ENCODE measurements at regions not wholly inside any gene's neighbourhood (a gene's known extent, or its start where the extent isn't known, plus 50 kb on each side); places are given as distances from the start of the nearest gene placed in this dataset.

- TF ChIP-seq POLR2A (IDR thresholded peaks at IDR 0.05; ENCODE audit: low read length) (no peak), GATA1 (IDR thresholded peaks at IDR 0.05; ENCODE audit: low read depth, low read length) (no peak)
- DNase-seq = no peak
These were observed 585.8 kb upstream of the UBE2E2 start for GRCh38 chr3:22617372-22617771.

- no peak for DNase-seq
- TF ChIP-seq POLR2A (IDR thresholded peaks at IDR 0.05; ENCODE audit: low read length) = no peak
- TF ChIP-seq GATA1 (IDR thresholded peaks at IDR 0.05; ENCODE audit: low read depth, low read length) = no peak
These were observed 582.6 kb upstream of the UBE2E2 start for GRCh38 chr3:22620498-22620897.

GRCh38 chr3:22621205-22621809 is 581.8 kb upstream of the UBE2E2 start:
- no peak for DNase-seq

GRCh38 chr3:22627993-22628499 is 575.1 kb upstream of the UBE2E2 start:
- DNase-seq = no peak
- TF ChIP-seq GATA1 (IDR thresholded peaks at IDR 0.05; ENCODE audit: low read depth, low read length) (no peak), POLR2A (IDR thresholded peaks at IDR 0.05; ENCODE audit: low read length) (no peak)

More at GRCh38 chr3:22621205-22621809, 581.8 kb upstream of the UBE2E2 start:
- no peak for TF ChIP-seq POLR2A (IDR thresholded peaks at IDR 0.05; ENCODE audit: low read length)
- no peak for TF ChIP-seq GATA1 (IDR thresholded peaks at IDR 0.05; ENCODE audit: low read depth, low read length)

GRCh38 chr3:22632536-22632935 is 570.6 kb upstream of the UBE2E2 start:
- TF ChIP-seq GATA1 (IDR thresholded peaks at IDR 0.05; ENCODE audit: low read depth, low read length) (no peak), POLR2A (IDR thresholded peaks at IDR 0.05; ENCODE audit: low read length) (no peak)

GRCh38 chr3:22634433-22634832 is 568.7 kb upstream of the UBE2E2 start:
- TF ChIP-seq POLR2A (IDR thresholded peaks at IDR 0.05; ENCODE audit: low read length) = no peak
- no peak for TF ChIP-seq GATA1 (IDR thresholded peaks at IDR 0.05; ENCODE audit: low read depth, low read length)
- no peak for DNase-seq

More at GRCh38 chr3:22632536-22632935, 570.6 kb upstream of the UBE2E2 start:
- DNase-seq = no peak

GRCh38 chr3:22659651-22660475 is 543.3 kb upstream of the UBE2E2 start:
- no peak for DNase-seq
- TF ChIP-seq GATA1 (IDR thresholded peaks at IDR 0.05; ENCODE audit: low read depth, low read length) (no peak), POLR2A (IDR thresholded peaks at IDR 0.05; ENCODE audit: low read length) (no peak)

GRCh38 chr3:22660606-22661005 is 542.5 kb upstream of the UBE2E2 start:
- TF ChIP-seq POLR2A (IDR thresholded peaks at IDR 0.05; ENCODE audit: low read length) (no peak), GATA1 (IDR thresholded peaks at IDR 0.05; ENCODE audit: low read depth, low read length) (no peak)
- no peak for DNase-seq

GRCh38 chr3:22661121-22661700 is 541.9 kb upstream of the UBE2E2 start:
- no peak for DNase-seq
- no peak for TF ChIP-seq GATA1 (IDR thresholded peaks at IDR 0.05; ENCODE audit: low read depth, low read length)
- TF ChIP-seq POLR2A (IDR thresholded peaks at IDR 0.05; ENCODE audit: low read length) = no peak

GRCh38 chr3:22665528-22665927 is 537.6 kb upstream of the UBE2E2 start:
- DNase-seq = no peak
- TF ChIP-seq GATA1 (IDR thresholded peaks at IDR 0.05; ENCODE audit: low read depth, low read length) (no peak), POLR2A (IDR thresholded peaks at IDR 0.05; ENCODE audit: low read length) (no peak)

- no peak for DNase-seq
- no peak for TF ChIP-seq POLR2A (IDR thresholded peaks at IDR 0.05; ENCODE audit: low read length)
- TF ChIP-seq GATA1 (IDR thresholded peaks at IDR 0.05; ENCODE audit: low read depth, low read length) = no peak
These were observed 536.4 kb upstream of the UBE2E2 start for GRCh38 chr3:22666736-22667135.

- TF ChIP-seq GATA1 (IDR thresholded peaks at IDR 0.05; ENCODE audit: low read depth, low read length) (no peak), POLR2A (IDR thresholded peaks at IDR 0.05; ENCODE audit: low read length) (no peak)
- no peak for DNase-seq
These were observed 531.3 kb upstream of the UBE2E2 start for GRCh38 chr3:22671848-22672247.

GRCh38 chr3:22684739-22685138 is 518.4 kb upstream of the UBE2E2 start:
- DNase-seq = no peak
- TF ChIP-seq GATA1 (IDR thresholded peaks at IDR 0.05; ENCODE audit: low read depth, low read length) (no peak), POLR2A (IDR thresholded peaks at IDR 0.05; ENCODE audit: low read length) (no peak)

- DNase-seq = peak in 1 of 2 experiments; percentile 3
- TF ChIP-seq GATA1 (IDR thresholded peaks at IDR 0.05; ENCODE audit: low read depth, low read length) = no peak
- TF ChIP-seq POLR2A (IDR thresholded peaks at IDR 0.05; ENCODE audit: low read length) = no peak
These were observed 517.5 kb upstream of the UBE2E2 start for GRCh38 chr3:22685597-22685996.

Measured in erythroblast (primary cell).